SK-N-SH (cell line): ENCODE measurements at regions not wholly inside any gene's neighbourhood (a gene's known extent, or its start where the extent isn't known, plus 50 kb on each side); places are given as distances from the start of the nearest gene placed in this dataset.

ENCODE experiments used
- CTCF ChIA-PET: fragments of 300-600, 350-600 bp; formaldehyde crosslinking; extraction: SDS; loops from one replicate; lab custom pipeline; 2021; lab: Yijun Ruan, JAX
- POLR2A ChIA-PET: fragments of 350-600 bp; sonication (Branson Sonifier 250); formaldehyde crosslinking; extraction: SDS; loops from one replicate; lab custom pipeline; 2020; ENCODE audit warnings: antibody characterized with exemption, inconsistent platforms; lab: Yijun Ruan, JAX
- DNase-seq: peaks from one replicate; pipeline ENCODE4 v3.0.0; 2012
- H2AFZ ChIP-seq: fragments of 200-600 bp; sonication (generic); 2 replicates; pipeline ENCODE4 v1.8.1; 2016; ENCODE audit warnings: antibody characterized with exemption, mild to moderate bottlenecking, low read depth
- H3F3A ChIP-seq: fragments of 200-600 bp; sonication (generic); replicated peaks from 2 replicates; pipeline ENCODE3; 2016; ENCODE audit warnings: antibody characterized with exemption, mild to moderate bottlenecking; ENCODE audit not compliant: insufficient read depth
- H3K27ac ChIP-seq, 2 experiments: fragments of 200-500 bp in 1 of 2; fragments of 200-600 bp in 1 of 2; sonication (Bioruptor generic) in 1 of 2; sonication (generic), shearing (Covaris generic) in 1 of 2; 2 replicates each; pipeline versions ENCODE4 v1.5.1 to v1.6.1; 2014 to 2016; ENCODE audit warnings: low read depth in 2 of 2, inconsistent platforms in 1 of 2, low read length in 1 of 2, mild to moderate bottlenecking in 1 of 2, mixed read lengths in 1 of 2
- H3K27me3 ChIP-seq: fragments of 200-600 bp; sonication (generic), shearing (Covaris generic); 2 replicates; pipeline ENCODE4 v1.6.1; 2016; ENCODE audit warnings: mixed run types; ENCODE audit not compliant: insufficient read depth
- H3K36me3 ChIP-seq, 2 experiments: fragments of 200-500 bp in 1 of 2; fragments of 200-600 bp in 1 of 2; sonication (Bioruptor generic) in 1 of 2; sonication (generic) in 1 of 2; replicated peaks in 1 of 2; 2 replicates each; pipeline versions ENCODE3 to v1.5.1; 2014 to 2016; ENCODE audit warnings: low read length in 1 of 2, mild to moderate bottlenecking in 1 of 2; ENCODE audit not compliant: insufficient read depth in 2 of 2, control insufficient read depth in 1 of 2
- H3K4me1 ChIP-seq, 2 experiments: fragments of 200-500 bp in 1 of 2; fragments of 200-600 bp in 1 of 2; sonication (Bioruptor generic) in 1 of 2; sonication (generic), shearing (Covaris generic) in 1 of 2; 2 replicates each; pipeline versions ENCODE4 v1.5.1 to v1.6.1; 2014 to 2016; ENCODE audit warnings: low read depth in 1 of 2, low read length in 1 of 2, mixed run types in 1 of 2; ENCODE audit not compliant: insufficient read depth in 2 of 2, control insufficient read depth in 1 of 2
- H3K4me2 ChIP-seq: fragments of 200-600 bp; sonication (generic), shearing (Covaris generic); 2 replicates; pipeline ENCODE4 v1.6.1; 2017; ENCODE audit warnings: mixed run types
- H3K4me3 ChIP-seq, 2 experiments: fragments of 200-500 bp in 1 of 2; fragments of 200-600 bp in 1 of 2; sonication (Bioruptor generic) in 1 of 2; sonication (generic), shearing (Covaris generic) in 1 of 2; 2 replicates each; pipeline versions ENCODE4 v1.5.1 to v1.8.1; 2014 to 2016; ENCODE audit warnings: low read depth in 2 of 2, inconsistent platforms in 1 of 2, low read length in 1 of 2, mild to moderate bottlenecking in 1 of 2, mixed read lengths in 1 of 2, moderate library complexity in 1 of 2
- H3K79me2 ChIP-seq: fragments of 200-600 bp; sonication (generic); 2 replicates; pipeline ENCODE4 v1.8.1; 2017; ENCODE audit warnings: mild to moderate bottlenecking; ENCODE audit not compliant: insufficient read depth
- H3K9ac ChIP-seq: fragments of 200-600 bp; sonication (generic); 2 replicates; pipeline ENCODE4 v1.6.1; 2017; ENCODE audit warnings: mixed run types
- H3K9me2 ChIP-seq: fragments of 200-600 bp; sonication (generic); 2 replicates; pipeline ENCODE4 v1.6.1; 2017; ENCODE audit warnings: mixed run types
- H3K9me3 ChIP-seq: fragments of 200-600 bp; sonication (generic); 2 replicates; pipeline ENCODE4 v1.6.1; 2017; ENCODE audit warnings: mixed run types, mild to moderate bottlenecking, moderate library complexity
- H4K20me1 ChIP-seq: fragments of 200-600 bp; sonication (generic); 2 replicates; pipeline ENCODE4 v1.6.1; 2017; ENCODE audit warnings: mild to moderate bottlenecking, mixed run types; ENCODE audit not compliant: insufficient read depth
- CTCF ChIP-seq: fragments of 200-600 bp; sonication (generic); IDR thresholded peaks from 2 replicates; pipeline ENCODE4 v1.6.1; 2017; ENCODE audit warnings: antibody characterized with exemption, mild to moderate bottlenecking, moderate library complexity
- ELF1 ChIP-seq: IDR thresholded peaks from 2 replicates; pipeline ENCODE4 v1.4.0; 2012
- EZH2phosphoT487 ChIP-seq: fragments of 200-600 bp; sonication (generic); IDR thresholded peaks from 2 replicates; pipeline ENCODE4 v1.6.1; 2017; ENCODE audit warnings: low read depth, mixed run types, mild to moderate bottlenecking, antibody characterized with exemption, moderate library complexity, borderline replicate concordance
- FOSL2 ChIP-seq: IDR thresholded peaks from 2 replicates; pipeline ENCODE4 v1.4.0; 2012; ENCODE audit warnings: low read depth, mild to moderate bottlenecking, moderate library complexity, borderline replicate concordance
- FOXM1 ChIP-seq: IDR thresholded peaks from 2 replicates; pipeline ENCODE4 v1.4.0; 2012; ENCODE audit warnings: low read depth, mild to moderate bottlenecking
- GABPA ChIP-seq: IDR thresholded peaks from 2 replicates; pipeline ENCODE4 v1.4.0; 2012; ENCODE audit warnings: low read depth, mild to moderate bottlenecking
- GATA2 ChIP-seq: sonication (generic); formaldehyde crosslinking; IDR thresholded peaks from 2 replicates; pipeline ENCODE4 v1.5.0; 2020; ENCODE audit warnings: mild to moderate bottlenecking, missing genetic modification reagents
- IRF3 ChIP-seq: fragments of 150-350 bp; IDR thresholded peaks from 2 replicates; pipeline ENCODE4 v1.6.1; 2016; ENCODE audit warnings: mild to moderate bottlenecking, low read depth, low read length
- JUND ChIP-seq: IDR thresholded peaks from 2 replicates; pipeline ENCODE4 v1.4.0; 2012
- MEF2A ChIP-seq: IDR thresholded peaks from 2 replicates; pipeline ENCODE4 v1.4.0; 2012; ENCODE audit warnings: low read depth, borderline replicate concordance
- MXI1 ChIP-seq: IDR thresholded peaks from 2 replicates; pipeline ENCODE4 v1.6.1; 2012; ENCODE audit warnings: mild to moderate bottlenecking, low read depth, low read length, improper control_type of control experiment
- NFIC ChIP-seq: IDR thresholded peaks from 2 replicates; pipeline ENCODE4 v1.4.0; 2012; ENCODE audit warnings: borderline replicate concordance
- POLR2AphosphoS5 ChIP-seq: IDR thresholded peaks from 2 replicates; pipeline ENCODE4 v1.6.1; 2012; ENCODE audit warnings: low read depth, low read length
- REST ChIP-seq: IDR thresholded peaks from 2 replicates; pipeline ENCODE4 v1.6.1; 2012; ENCODE audit warnings: mild to moderate bottlenecking, low read depth, low read length, moderate library complexity
- RFX5 ChIP-seq: IDR thresholded peaks from 2 replicates; pipeline ENCODE4 v1.6.1; 2012; ENCODE audit warnings: mild to moderate bottlenecking, improper control_type of control experiment, low read length
- RXRA ChIP-seq: IDR thresholded peaks from 2 replicates; pipeline ENCODE4 v1.4.0; 2012; ENCODE audit warnings: low read depth, mild to moderate bottlenecking, borderline replicate concordance
- SIN3A ChIP-seq: IDR thresholded peaks from 2 replicates; pipeline ENCODE4 v1.6.1; 2012; ENCODE audit warnings: low read depth, mild to moderate bottlenecking, low read length, moderate library complexity, borderline replicate concordance
- TAF1 ChIP-seq: IDR thresholded peaks from 2 replicates; pipeline ENCODE4 v1.6.1; 2012; ENCODE audit warnings: low read depth, mild to moderate bottlenecking, low read length, moderate library complexity, borderline replicate concordance
- USF2 ChIP-seq: fragments of 150-350 bp; IDR thresholded peaks from 2 replicates; pipeline ENCODE4 v1.6.1; 2017; ENCODE audit warnings: antibody characterized with exemption, low read length, low read depth, borderline replicate concordance
- ZBTB33 ChIP-seq: IDR thresholded peaks from 2 replicates; pipeline ENCODE4 v1.4.0; 2012; ENCODE audit warnings: low read depth, borderline replicate concordance
- WGBS: methylation state at CpG from one replicate; pipeline ENCODE4 v1.1.6; 2017; ENCODE audit warnings: low lambda C conversion rate; 5-methylcytosine and 5-hydroxymethylcytosine counted together

DNA sequence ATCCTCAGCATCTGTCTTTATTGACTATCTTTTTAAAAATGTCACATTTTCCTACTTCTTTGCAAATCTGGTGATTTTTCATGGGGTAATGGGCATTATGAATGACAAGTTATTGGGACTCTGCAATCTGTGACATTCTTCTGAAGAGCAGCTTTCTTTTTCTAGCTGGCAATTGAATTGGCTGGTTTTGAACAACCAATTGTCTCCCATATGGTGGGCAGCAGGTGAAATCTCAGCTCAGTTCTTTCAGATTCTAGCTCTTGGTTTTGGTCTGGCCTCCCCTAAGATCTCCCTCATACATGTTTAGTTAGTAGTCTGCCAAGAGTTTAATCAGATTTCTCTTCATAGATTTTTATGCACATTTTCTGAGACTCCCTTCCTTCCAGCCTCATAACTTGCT, 107.9 kb upstream of the EPB41L3 start:
- Histone ChIP-seq H3K79me2 (no peaks in the 10 kb centered on the region), H3K9ac (no peak overlapping the region), H3K36me3 (no peaks in the 10 kb centered on the region), H3K9me3 (no peaks in the 10 kb centered on the region), H3K27me3 (no peaks in the 10 kb centered on the region), H3F3A (no peaks in the 10 kb centered on the region), H3K4me3 (no peak overlapping the region), H3K27ac (no peak overlapping the region), H3K4me1 (no peaks in the 10 kb centered on the region), H4K20me1 (no peaks in the 10 kb centered on the region), H2AFZ (no peak overlapping the region), H3K4me2 (no peak overlapping the region), H3K9me2 (no peaks in the 10 kb centered on the region)
- TF ChIP-seq RXRA (no peak), MXI1 (no peak), GATA2 (no peak), JUND (no peak), FOSL2 (no peak), RFX5 (no peak), NFIC (no peak), GABPA (no peak), CTCF (no peak), EZH2phosphoT487 (no peak), SIN3A (no peak), MEF2A (no peak), IRF3 (no peak), TAF1 (no peak)
- no peak for DNase-seq
- ChIA-PET CTCF (no interaction called here), POLR2A (no interaction called here)

GRCh38 chr18:5649439-5649838, 105.6 kb upstream of the EPB41L3 start:
- H3K9me3 ChIP-seq: no peaks in the 10 kb centered on the region
- ChIA-PET POLR2A (no interaction called here), CTCF (no interaction called here)
- H3K79me2 ChIP-seq: no peaks in the 10 kb centered on the region
- no peaks in the 10 kb centered on the region for H4K20me1 ChIP-seq
- H3K27me3 ChIP-seq: no peaks in the 10 kb centered on the region
- H2AFZ ChIP-seq: no peak overlapping the region
- H3K4me3 ChIP-seq: no peak overlapping the region
- H3K27ac ChIP-seq: no peak overlapping the region
- no peak overlapping the region for H3K4me2 ChIP-seq
- H3K4me1 ChIP-seq: no peaks in the 10 kb centered on the region
- 40% methylated on average over 8 of the region's 8 CpGs for WGBS
- H3F3A ChIP-seq: no peaks in the 10 kb centered on the region
- H3K9me2 ChIP-seq: no peaks in the 10 kb centered on the region
- no peaks in the 10 kb centered on the region for H3K36me3 ChIP-seq
- DNase-seq: no peak
- no peak overlapping the region for H3K9ac ChIP-seq
- TF ChIP-seq ELF1 (no peak), REST (no peak), MXI1 (no peak), POLR2AphosphoS5 (no peak), FOXM1 (no peak), ZBTB33 (no peak), USF2 (no peak), TAF1 (no peak), NFIC (no peak), JUND (no peak), EZH2phosphoT487 (no peak)
